ENCODE measurements at regions not wholly inside any gene's neighbourhood (a gene's known extent, or its start where the extent isn't known, plus 50 kb on each side); places are given as distances from the start of the nearest gene placed in this dataset.

GRCh38 chr16:65449526-65449925 lies 327.7 kb upstream of the CDH11 start:
- POLR2A ChIA-PET: no interaction called here
- Histone ChIP-seq H4K20me1 (ENCODE audit: control insufficient read depth, insufficient read depth, low read length, poor library complexity, severe bottlenecking) (no peaks in the 10 kb centered on the region), H3K79me2 (ENCODE audit: control insufficient read depth, insufficient read depth, low read length) (no peaks in the 10 kb centered on the region), H3K27ac (ENCODE audit: low read length in 2 of 2) (no peak overlapping the region), H2AFZ (ENCODE audit: insufficient read depth, low read depth, low read length, poor library complexity, severe bottlenecking) (no peak overlapping the region), H3K9ac (ENCODE audit: low read length) (no peak overlapping the region), H3K4me1 (ENCODE audit: control insufficient read depth in 2 of 2, insufficient read depth in 2 of 2, low read length in 2 of 2) (no peaks in the 10 kb centered on the region), H3K36me3 (replicated peaks in 1 of 2; ENCODE audit: control extremely low read depth in 1 of 2, control insufficient read depth in 1 of 2, extremely low read depth in 1 of 2, insufficient read depth in 2 of 2, low read length in 1 of 2) (no peaks in the 10 kb centered on the region), H3K4me2 (replicated peaks; ENCODE audit: low read depth, low read length, poor library complexity, severe bottlenecking) (no peak overlapping the region), H3K27me3 (replicated peaks in 1 of 4; ENCODE audit: control extremely low read depth in 1 of 4, control insufficient read depth in 3 of 4, insufficient read depth in 4 of 4, low read length in 3 of 4) (no peaks in the 10 kb centered on the region), H3K9me3 (ENCODE audit: control extremely low read depth in 1 of 3, control insufficient read depth in 2 of 3, insufficient read depth in 1 of 3, low read length in 2 of 3) (peaks cover 0 to 6% (median 0%) of the 10 kb centered on the region in 3 donors), H3K4me3 (ENCODE audit: control extremely low read depth in 1 of 5, extremely low read depth in 1 of 5, insufficient read depth in 1 of 5, low read depth in 2 of 5, low read length in 4 of 5) (no peak overlapping the region)
- Mint-ChIP-seq H3K4me1 (no peaks in the 10 kb centered on the region), H3K27ac (no peak overlapping the region), H3K4me3 (no peak overlapping the region), H3K27me3 (no peaks in the 10 kb centered on the region), H3K9me3 (ENCODE audit: insufficient read depth) (peaks cover 4% of the 10 kb centered on the region)
- DNase-seq (no peak), ATAC-seq (ENCODE audit: low read depth) (no peak)
- CTCF ChIA-PET: no interaction called here
- intact Hi-C loops (cut with micrococcal nuclease): no loop called here
- 75% methylated on average over 1 of the region's 1 CpG for WGBS (ENCODE audit: insufficient coverage)
- TF ChIP-seq CTCF (IDR thresholded peaks at IDR 0.05) (no peak), EZH2 (IDR thresholded peaks at IDR 0.05; ENCODE audit: borderline replicate concordance, insufficient read depth, low read depth, low read length, poor library complexity, severe bottlenecking) (no peak)

GRCh38 chr16:65446427-65446826 lies 324.6 kb upstream of the CDH11 start:
- Histone ChIP-seq H3K9ac (ENCODE audit: low read length) (no peak overlapping the region), H3K4me2 (replicated peaks; ENCODE audit: low read depth, low read length, poor library complexity, severe bottlenecking) (no peak overlapping the region), H4K20me1 (ENCODE audit: control insufficient read depth, insufficient read depth, low read length, poor library complexity, severe bottlenecking) (no peaks in the 10 kb centered on the region), H3K4me3 (ENCODE audit: control extremely low read depth in 1 of 5, extremely low read depth in 1 of 5, insufficient read depth in 1 of 5, low read depth in 2 of 5, low read length in 4 of 5) (no peak overlapping the region), H3K27ac (ENCODE audit: low read length in 2 of 2) (no peak overlapping the region), H2AFZ (ENCODE audit: insufficient read depth, low read depth, low read length, poor library complexity, severe bottlenecking) (no peak overlapping the region), H3K79me2 (ENCODE audit: control insufficient read depth, insufficient read depth, low read length) (no peaks in the 10 kb centered on the region), H3K9me3 (ENCODE audit: control extremely low read depth in 1 of 3, control insufficient read depth in 2 of 3, insufficient read depth in 1 of 3, low read length in 2 of 3) (peaks cover 0 to 6% (median 0%) of the 10 kb centered on the region in 3 donors), H3K4me1 (ENCODE audit: control insufficient read depth in 2 of 2, insufficient read depth in 2 of 2, low read length in 2 of 2) (no peaks in the 10 kb centered on the region), H3K36me3 (replicated peaks in 1 of 2; ENCODE audit: control extremely low read depth in 1 of 2, control insufficient read depth in 1 of 2, extremely low read depth in 1 of 2, insufficient read depth in 2 of 2, low read length in 1 of 2) (no peaks in the 10 kb centered on the region), H3K27me3 (replicated peaks in 1 of 4; ENCODE audit: control extremely low read depth in 1 of 4, control insufficient read depth in 3 of 4, insufficient read depth in 4 of 4, low read length in 3 of 4) (no peaks in the 10 kb centered on the region)
- 83% methylated on average over 2 of the region's 2 CpGs for WGBS (ENCODE audit: insufficient coverage)
- CTCF ChIA-PET: no interaction called here
- POLR2A ChIA-PET: no interaction called here
- no peak for TF ChIP-seq EZH2 (IDR thresholded peaks at IDR 0.05; ENCODE audit: borderline replicate concordance, insufficient read depth, low read depth, low read length, poor library complexity, severe bottlenecking)
- no peak for TF ChIP-seq CTCF (IDR thresholded peaks at IDR 0.05)
- H3K4me1 Mint-ChIP-seq: no peaks in the 10 kb centered on the region
- ATAC-seq (ENCODE audit: low read depth) (no peak), DNase-seq (no peak)
- no peak overlapping the region for H3K4me3 Mint-ChIP-seq
- H3K9me3 Mint-ChIP-seq (ENCODE audit: insufficient read depth): peaks cover 4% of the 10 kb centered on the region
- intact Hi-C loops (cut with micrococcal nuclease): no loop called here
- no peaks in the 10 kb centered on the region for H3K27me3 Mint-ChIP-seq
- no peak overlapping the region for H3K27ac Mint-ChIP-seq
